Endothelial cell of umbilical vein (primary cell): ENCODE measurements at regions not wholly inside any gene's neighbourhood (a gene's known extent, or its start where the extent isn't known, plus 50 kb on each side); places are given as distances from the start of the nearest gene placed in this dataset.

ENCODE experiments used
- BruUV-seq: library from RNA; stranded (reverse); fragments of 400-500 nt; replicated peaks from 2 replicates; lab custom pipeline; 2021; lab: Mats Ljungman, UMichigan
- CTCF ChIA-PET: fragments of 300-600, 350-600 bp; sonication (Branson Sonifier 250); formaldehyde crosslinking; loops from one replicate; lab custom pipeline; 2021; ENCODE audit warnings: antibody characterized with exemption, inconsistent platforms; lab: Charles Lee
- POLR2A ChIA-PET: fragments of 300-600, 350-600 bp; sonication (Branson Sonifier 250); formaldehyde crosslinking; loops from one replicate; lab custom pipeline; 2021; ENCODE audit warnings: antibody characterized with exemption, inconsistent platforms; lab: Charles Lee
- DNase-seq: peaks from one replicate; pipeline ENCODE4 v3.0.0-alpha.2; 2011; ENCODE audit warnings: low read depth, low spot score
- FAIRE-seq: peaks from 2 replicates; lab custom pipeline; 2011; peaks lifted over from hg19 to GRCh38; lab: Jason Lieb, UNC
- H2AFZ ChIP-seq: 2 replicates; pipeline ENCODE4 v1.6.0; 2012; ENCODE audit warnings: low read depth, low read length, control low read depth, inconsistent platforms
- H3K27ac ChIP-seq: 2 replicates; pipeline ENCODE4 v1.5.1; 2011; ENCODE audit warnings: low read depth, mild to moderate bottlenecking, control low read depth, low read length, moderate library complexity; ENCODE audit not compliant: insufficient read depth
- H3K27me3 ChIP-seq, 2 experiments: 2 replicates each; pipeline versions ENCODE4 v1.6.0 to v1.6.1; 2011; ENCODE audit warnings: low read length in 2 of 2, mixed read lengths in 1 of 2; ENCODE audit not compliant: control insufficient read depth in 2 of 2, insufficient read depth in 2 of 2
- H3K36me3 ChIP-seq, 2 experiments: 2 replicates in 1 of 2; 3 replicates in 1 of 2; pipeline ENCODE4 v1.5.1; 2011; ENCODE audit warnings: low read length in 2 of 2, mild to moderate bottlenecking in 1 of 2, moderate library complexity in 1 of 2; ENCODE audit not compliant: control insufficient read depth in 2 of 2, insufficient read depth in 2 of 2; ENCODE audit errors: extremely low read depth in 1 of 2
- H3K4me1 ChIP-seq: 3 replicates; pipeline ENCODE4 v1.5.1; 2011; ENCODE audit warnings: mild to moderate bottlenecking, low read length; ENCODE audit not compliant: control insufficient read depth, insufficient read depth; ENCODE audit errors: extremely low read depth
- H3K4me2 ChIP-seq: 2 replicates; pipeline ENCODE4 v1.6.1; 2011; ENCODE audit warnings: low read length, control low read depth, mixed read lengths; ENCODE audit not compliant: insufficient read depth
- H3K4me3 ChIP-seq, 3 experiments: fragments of 200-600 bp in 1 of 3; sonication (generic), shearing (Covaris generic) in 1 of 3; replicated peaks in 1 of 3; 2 replicates each; pipeline ENCODE4 v1.5.1; 2011 to 2016; ENCODE audit warnings: control low read depth in 3 of 3, low read length in 3 of 3, mild to moderate bottlenecking in 2 of 3, inconsistent platforms in 1 of 3, low read depth in 1 of 3, moderate library complexity in 1 of 3; ENCODE audit not compliant: insufficient read depth in 1 of 3
- H3K79me2 ChIP-seq: 2 replicates; pipeline ENCODE4 v1.6.0; 2012; ENCODE audit warnings: low read length, inconsistent platforms; ENCODE audit not compliant: control insufficient read depth, insufficient read depth
- H3K9ac ChIP-seq: replicated peaks from 2 replicates; pipeline ENCODE3; 2011; ENCODE audit warnings: low read length, control low read depth; ENCODE audit not compliant: insufficient read depth; ENCODE audit errors: extremely low read depth
- H3K9me1 ChIP-seq: replicated peaks from 3 replicates; pipeline ENCODE4 v1.6.0; 2011; ENCODE audit warnings: mild to moderate bottlenecking, low read length; ENCODE audit not compliant: control insufficient read depth, insufficient read depth; ENCODE audit errors: extremely low read depth
- H3K9me3 ChIP-seq: replicated peaks from 2 replicates; pipeline ENCODE4 v1.5.1; 2012; ENCODE audit warnings: low read length, inconsistent platforms; ENCODE audit not compliant: control insufficient read depth, insufficient read depth
- H4K20me1 ChIP-seq: replicated peaks from 2 replicates; pipeline ENCODE3; 2011; ENCODE audit warnings: mild to moderate bottlenecking, low read length; ENCODE audit not compliant: control insufficient read depth, insufficient read depth; ENCODE audit errors: extremely low read depth
- EZH2 ChIP-seq: IDR thresholded peaks from 2 replicates; pipeline ENCODE4 v1.6.1; 2012; ENCODE audit warnings: borderline replicate concordance, low read depth, mild to moderate bottlenecking, moderate library complexity, low read length, inconsistent platforms; ENCODE audit not compliant: severe bottlenecking
- FOS ChIP-seq: IDR thresholded peaks from 2 replicates; pipeline ENCODE4 v1.6.1; 2011; ENCODE audit warnings: mild to moderate bottlenecking, low read length, moderate library complexity, borderline replicate concordance; ENCODE audit not compliant: insufficient read depth
- GATA2 ChIP-seq: IDR thresholded peaks from 2 replicates; pipeline ENCODE4 v1.7.0; 2011; ENCODE audit warnings: low read depth, mild to moderate bottlenecking, moderate library complexity, mixed read lengths, low read length; ENCODE audit not compliant: insufficient read length, insufficient read depth
- JUN ChIP-seq: IDR thresholded peaks from 2 replicates; pipeline ENCODE4 v1.6.1; 2011; ENCODE audit warnings: borderline replicate concordance, low read depth; ENCODE audit not compliant: insufficient read length, insufficient read depth
- MYC ChIP-seq: IDR thresholded peaks from one replicate; pipeline ENCODE4 v1.6.1; 2011; ENCODE audit warnings: mild to moderate bottlenecking, low read depth, low read length
- POLR2A ChIP-seq: IDR thresholded peaks from 2 replicates; pipeline ENCODE4 v1.6.1; 2012; ENCODE audit warnings: low read depth, mild to moderate bottlenecking, control low read depth, low read length
- POLR2AphosphoS5 ChIP-seq: IDR thresholded peaks from 2 replicates; pipeline ENCODE4 v1.6.1; 2012; ENCODE audit warnings: low read depth, mild to moderate bottlenecking, control low read depth, low read length, moderate library complexity; ENCODE audit not compliant: insufficient read depth
- dilution Hi-C: fragments of 300-500 bp; cut with MboI; formaldehyde crosslinking; loops from one replicate; pipeline ENCODE4 v1.15.0; 2019; ENCODE audit warnings: low sequenced_read_pairs; ENCODE audit not compliant: extremely low pct_ligation_motif_present
- intact Hi-C: fragments of 100-400 bp; cut with micrococcal nuclease; formaldehyde crosslinking; loops from one replicate; pipeline ENCODE4 v1.10.0; 2022
- TF ChIP-seq, protein P1 (sequence below): IDR thresholded peaks from 2 replicates; pipeline ENCODE4 v1.6.1; 2011; ENCODE audit not compliant: insufficient read depth, insufficient read length
- TF ChIP-seq, protein P2 (sequence below), 2 donors: IDR thresholded peaks; 1 replicate in 1 of 2; 2 replicates in 1 of 2; pipeline ENCODE4 v1.5.1; 2011; ENCODE audit warnings: low read length in 2 of 2, mild to moderate bottlenecking in 2 of 2, moderate library complexity in 2 of 2, control low read depth in 1 of 2, inconsistent platforms in 1 of 2, low read depth in 1 of 2; ENCODE audit not compliant: insufficient read depth in 1 of 2; ENCODE audit errors: extremely low read depth in 1 of 2

DNA sequence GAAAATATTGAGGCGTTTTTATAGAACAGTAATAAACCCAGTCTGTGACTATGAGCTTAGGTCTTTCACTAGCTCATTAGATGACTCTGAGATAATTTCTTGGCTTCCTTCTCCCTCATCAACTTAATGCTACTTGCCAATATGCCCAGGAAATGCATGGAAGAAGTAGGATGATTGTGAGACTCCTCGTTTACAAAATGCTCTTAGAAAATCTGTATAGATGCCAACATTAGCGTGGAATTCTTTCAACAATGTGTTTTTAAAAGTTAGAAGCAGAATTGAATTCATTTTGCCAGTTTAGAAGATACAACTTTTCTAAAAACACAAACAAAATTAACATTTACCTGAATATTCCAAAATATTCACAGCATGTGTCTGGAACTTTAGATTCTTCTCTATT is 424.6 kb downstream of the BTG1 start:
- dilution Hi-C loops = no loop called here

More for the DNA sequence above, 424.6 kb downstream of the BTG1 start:
- Histone ChIP-seq H3K4me2 (no peak overlapping the region), H3K27ac (no peak overlapping the region), H3K36me3 (no peaks in the 10 kb centered on the region), H3K9ac (no peak overlapping the region), H2AFZ (no peak overlapping the region), H3K9me1 (no peaks in the 10 kb centered on the region), H3K9me3 (no peaks in the 10 kb centered on the region), H4K20me1 (no peaks in the 10 kb centered on the region), H3K79me2 (no peaks in the 10 kb centered on the region), H3K4me3 (no peak overlapping the region), H3K27me3 (peaks cover 2% of the 10 kb centered on the region in 2 experiments), H3K4me1 (no peaks in the 10 kb centered on the region)
- intact Hi-C loops = no loop called here
- ChIA-PET CTCF (no interaction called here), POLR2A (no interaction called here)
- DNase-seq (no peak), FAIRE-seq (no peak)
- TF ChIP-seq EZH2 (no peak), POLR2AphosphoS5 (no peak), MYC (no peak), GATA2 (no peak), FOS (no peak), JUN (no peak), POLR2A (no peak)
- TF ChIP-seq, protein P1, sequence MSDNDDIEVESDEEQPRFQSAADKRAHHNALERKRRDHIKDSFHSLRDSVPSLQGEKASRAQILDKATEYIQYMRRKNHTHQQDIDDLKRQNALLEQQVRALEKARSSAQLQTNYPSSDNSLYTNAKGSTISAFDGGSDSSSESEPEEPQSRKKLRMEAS = no peak
- TF ChIP-seq, protein P2, sequence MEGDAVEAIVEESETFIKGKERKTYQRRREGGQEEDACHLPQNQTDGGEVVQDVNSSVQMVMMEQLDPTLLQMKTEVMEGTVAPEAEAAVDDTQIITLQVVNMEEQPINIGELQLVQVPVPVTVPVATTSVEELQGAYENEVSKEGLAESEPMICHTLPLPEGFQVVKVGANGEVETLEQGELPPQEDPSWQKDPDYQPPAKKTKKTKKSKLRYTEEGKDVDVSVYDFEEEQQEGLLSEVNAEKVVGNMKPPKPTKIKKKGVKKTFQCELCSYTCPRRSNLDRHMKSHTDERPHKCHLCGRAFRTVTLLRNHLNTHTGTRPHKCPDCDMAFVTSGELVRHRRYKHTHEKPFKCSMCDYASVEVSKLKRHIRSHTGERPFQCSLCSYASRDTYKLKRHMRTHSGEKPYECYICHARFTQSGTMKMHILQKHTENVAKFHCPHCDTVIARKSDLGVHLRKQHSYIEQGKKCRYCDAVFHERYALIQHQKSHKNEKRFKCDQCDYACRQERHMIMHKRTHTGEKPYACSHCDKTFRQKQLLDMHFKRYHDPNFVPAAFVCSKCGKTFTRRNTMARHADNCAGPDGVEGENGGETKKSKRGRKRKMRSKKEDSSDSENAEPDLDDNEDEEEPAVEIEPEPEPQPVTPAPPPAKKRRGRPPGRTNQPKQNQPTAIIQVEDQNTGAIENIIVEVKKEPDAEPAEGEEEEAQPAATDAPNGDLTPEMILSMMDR (IDR thresholded peaks at IDR 0.05; ENCODE audit: extremely low read depth in 1 of 2, insufficient read depth in 1 of 2, low read depth in 1 of 2, low read length in 2 of 2) = no peak
- no TSS peak for BruUV-seq
